Bronchial epithelial cell (primary cell): ENCODE measurements at regions not wholly inside any gene's neighbourhood (a gene's known extent, or its start where the extent isn't known, plus 50 kb on each side); places are given as distances from the start of the nearest gene placed in this dataset.

Experiments used
- DNase-seq: peaks from one replicate; pipeline ENCODE4 v3.0.0-alpha.2; 2010; ENCODE audit warnings: low read depth
- FAIRE-seq: peaks from 2 replicates; lab custom pipeline; 2011; peaks lifted over from hg19 to GRCh38; lab: Jason Lieb, UNC
- H3K27me3 ChIP-seq: 2 replicates; pipeline ENCODE4 v1.5.1; 2011; ENCODE audit warnings: low read length; ENCODE audit not compliant: control insufficient read depth, insufficient read depth
- H3K36me3 ChIP-seq: 2 replicates; pipeline ENCODE4 v1.5.1; 2011; ENCODE audit warnings: low read length; ENCODE audit not compliant: control insufficient read depth, insufficient read depth
- H3K4me3 ChIP-seq: 2 replicates; pipeline ENCODE4 v1.5.1; 2011; ENCODE audit warnings: mild to moderate bottlenecking, low read depth, low read length, control low read depth
- CTCF ChIP-seq: IDR thresholded peaks from 2 replicates; pipeline ENCODE4 v1.5.1; 2011; ENCODE audit warnings: mild to moderate bottlenecking, moderate library complexity, low read length, control low read depth, inconsistent platforms; ENCODE audit not compliant: insufficient read depth, severe bottlenecking

DNA sequence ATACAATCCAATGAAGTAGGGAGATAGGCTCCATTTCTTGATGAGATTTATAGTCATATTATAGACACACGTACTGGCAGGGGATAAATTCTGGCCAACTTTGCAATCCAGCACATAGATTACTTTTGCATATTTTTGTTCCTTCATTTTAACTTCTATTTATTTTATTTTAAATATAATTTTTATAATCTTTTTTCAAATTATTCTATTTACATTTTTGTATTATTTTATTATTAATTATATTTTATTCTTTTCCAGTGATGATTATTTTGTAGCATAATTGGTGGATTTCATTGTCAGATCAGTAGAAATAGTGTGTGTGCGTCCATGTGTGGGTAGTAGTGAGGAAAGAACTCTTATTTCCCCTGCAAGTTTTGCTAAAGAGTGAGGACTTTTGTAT is 980.1 kb upstream of the TYRP1 start:
- Histone ChIP-seq H3K4me3 (no peak overlapping the region), H3K27me3 (no peaks in the 10 kb centered on the region), H3K36me3 (no peaks in the 10 kb centered on the region)
- DNase-seq (no peak), FAIRE-seq (no peak)
- no peak for TF ChIP-seq CTCF

DNA sequence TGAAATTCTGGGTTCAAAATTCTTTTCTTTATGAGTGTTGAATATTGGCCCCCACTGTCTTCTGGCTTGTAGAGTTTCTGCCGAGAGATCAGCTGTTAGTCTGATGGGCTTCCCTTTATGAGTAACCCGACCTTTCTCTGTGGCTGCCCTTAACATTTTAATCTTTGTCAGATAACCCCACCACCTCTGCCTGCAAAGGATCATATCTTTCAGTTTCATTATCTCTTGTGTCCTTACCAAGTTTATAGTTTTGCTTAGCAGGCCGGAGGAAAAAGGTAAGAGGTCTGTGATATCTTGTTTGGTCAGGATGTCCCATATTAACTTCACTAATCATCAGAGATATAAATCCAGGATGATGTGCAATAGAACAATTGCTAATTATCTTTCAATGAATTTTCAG is 970.2 kb upstream of the TYRP1 start:
- FAIRE-seq, result no peak

DNA sequence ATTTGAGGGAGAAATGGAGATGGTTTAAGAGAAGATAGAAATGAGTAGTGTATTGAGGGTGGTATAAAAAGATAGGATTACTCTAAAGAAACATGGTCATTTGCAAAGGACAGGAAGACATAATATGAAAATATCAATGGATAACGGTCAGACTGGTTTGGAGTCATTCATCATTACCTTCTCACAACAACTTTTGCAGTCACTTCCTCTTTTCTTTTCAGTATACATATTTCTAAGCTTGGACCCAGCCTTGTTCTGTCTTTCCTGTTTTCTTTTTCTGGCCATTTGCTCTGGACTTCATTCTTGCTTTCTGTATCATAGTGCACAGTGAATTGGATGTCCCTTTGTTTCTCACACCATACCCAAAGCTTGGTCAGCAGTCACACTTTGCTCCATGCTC is 966.5 kb upstream of the TYRP1 start:
- H3K27me3 ChIP-seq, result no peaks in the 10 kb centered on the region
- DNase-seq (no peak), FAIRE-seq (no peak)
- H3K36me3 ChIP-seq, result no peaks in the 10 kb centered on the region
- no peak overlapping the region for H3K4me3 ChIP-seq
- TF ChIP-seq CTCF, result no peak

More for the DNA sequence above, 970.2 kb upstream of the TYRP1 start:
- Histone ChIP-seq H3K27me3 (no peaks in the 10 kb centered on the region), H3K36me3 (no peaks in the 10 kb centered on the region), H3K4me3 (no peak overlapping the region)
- DNase-seq, result no peak
- no peak for TF ChIP-seq CTCF

- no peak for TF ChIP-seq CTCF
- DNase-seq, result no peak
These were observed 957.8 kb upstream of the TYRP1 start for GRCh38 chr9:11735391-11735790.

DNA sequence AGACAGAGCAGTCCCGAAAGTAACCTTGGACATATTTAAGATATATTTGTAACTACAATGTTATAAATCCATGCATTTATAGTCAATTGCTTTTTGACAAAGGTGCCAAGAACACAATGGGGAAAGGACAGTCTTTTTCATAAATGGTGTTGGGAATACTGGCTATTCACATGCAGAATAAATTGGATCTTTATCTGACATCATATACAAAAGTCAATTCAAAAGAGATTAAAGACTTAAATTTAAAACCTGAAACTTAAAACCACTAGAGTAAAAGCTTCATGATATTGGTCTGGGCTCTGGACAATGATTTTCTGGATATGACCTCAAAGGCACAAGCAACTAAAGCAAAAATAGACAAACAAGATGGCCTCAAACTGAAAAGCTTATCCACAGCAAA is 950.7 kb upstream of the TYRP1 start:
- no peak for FAIRE-seq
- no peak for TF ChIP-seq CTCF

More at GRCh38 chr9:11735391-11735790, 957.8 kb upstream of the TYRP1 start:
- Histone ChIP-seq H3K36me3 (no peaks in the 10 kb centered on the region), H3K4me3 (no peak overlapping the region), H3K27me3 (no peaks in the 10 kb centered on the region)
- FAIRE-seq, result no peak

DNA sequence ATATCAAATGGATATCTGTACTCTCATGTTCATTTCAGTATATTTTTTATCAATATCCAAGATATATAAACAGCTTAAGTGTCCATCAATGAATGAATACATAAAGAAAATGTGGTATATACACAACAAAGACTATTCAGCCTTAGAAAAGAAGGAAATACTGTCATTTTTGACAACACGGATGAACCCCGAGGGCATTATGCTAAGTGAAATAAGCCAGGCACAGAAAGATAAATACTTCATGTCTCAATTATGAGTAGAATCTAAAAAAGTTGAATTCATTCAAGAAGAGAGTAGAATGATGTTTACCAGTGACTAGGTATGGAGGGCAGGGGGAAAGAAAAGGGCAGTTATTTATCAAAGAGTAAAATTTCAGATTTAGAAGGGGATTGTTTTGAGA is 949.8 kb upstream of the TYRP1 start:
- TF ChIP-seq CTCF, result no peak
- DNase-seq (no peak), FAIRE-seq (no peak)

More for the DNA sequence above, 950.7 kb upstream of the TYRP1 start:
- Histone ChIP-seq H3K36me3 (no peaks in the 10 kb centered on the region), H3K27me3 (no peaks in the 10 kb centered on the region), H3K4me3 (no peak overlapping the region)
- DNase-seq, result no peak

More for the DNA sequence above, 949.8 kb upstream of the TYRP1 start:
- Histone ChIP-seq H3K27me3 (no peaks in the 10 kb centered on the region), H3K4me3 (no peak overlapping the region), H3K36me3 (no peaks in the 10 kb centered on the region)
